Testis (tissue), 2 donors: ENCODE measurements at regions not wholly inside any gene's neighbourhood (a gene's known extent, or its start where the extent isn't known, plus 50 kb on each side); places are given as distances from the start of the nearest gene placed in this dataset.

ENCODE experiments used
- DNase-seq: peaks from one replicate; pipeline ENCODE4 v3.0.0-alpha.2; 2019
- H3K27ac ChIP-seq, 2 donors: fragments of 200-600 bp; sonication (generic); one replicate each; pipeline ENCODE4 v1.5.1; 2019
- H3K27me3 ChIP-seq: fragments of 200-600 bp; sonication (generic); one replicate; pipeline ENCODE4 v1.5.1; 2019
- H3K36me3 ChIP-seq: fragments of 200-600 bp; sonication (generic); one replicate; pipeline ENCODE4 v1.5.1; 2017; ENCODE audit warnings: low read depth; ENCODE audit errors: missing control alignments
- H3K4me1 ChIP-seq: fragments of 200-600 bp; sonication (generic); one replicate; pipeline ENCODE4 v1.5.1; 2019
- H3K4me3 ChIP-seq, 2 donors: fragments of 200-600 bp; sonication (generic); one replicate each; pipeline ENCODE4 v1.5.1; 2017 to 2019
- H3K9me3 ChIP-seq: fragments of 200-600 bp; sonication (generic); one replicate; pipeline ENCODE4 v1.5.1; 2017
- POLR2A ChIP-seq: fragments of 450-650 bp; IDR thresholded peaks from one replicate; pipeline ENCODE4 v1.6.1; 2017; ENCODE audit warnings: antibody characterized with exemption, mild to moderate bottlenecking, moderate library complexity
- WGBS, 2 donors: methylation state at CpG; one replicate each; pipeline ENCODE4 v1.1.5; 2018; 5-methylcytosine and 5-hydroxymethylcytosine counted together
- intact Hi-C: fragments of 100-400 bp; cut with DNase I; formaldehyde crosslinking; loops from one replicate; pipeline ENCODE4 v1.15.1; 2023; ENCODE audit warnings: low total_unique reads
- TF ChIP-seq, protein P1 (sequence below), 3 experiments: fragments of 450-650 bp in 2 of 3; fragments of 200-600 bp in 1 of 3; sonication (generic) in 1 of 3; IDR thresholded peaks; one replicate each; pipeline ENCODE4 v1.5.1; 2016 to 2019; ENCODE audit warnings: antibody characterized with exemption in 3 of 3, mild to moderate bottlenecking in 2 of 3, moderate library complexity in 1 of 3

- Histone ChIP-seq H3K4me1 (no peaks in the 10 kb centered on the region), H3K4me3 (no peak overlapping the region), H3K27me3 (no peaks in the 10 kb centered on the region), H3K9me3 (no peaks in the 10 kb centered on the region), H3K27ac (no peak overlapping the region), H3K36me3 (no peaks in the 10 kb centered on the region)
- no peak for TF ChIP-seq POLR2A
- TF ChIP-seq, protein P1, sequence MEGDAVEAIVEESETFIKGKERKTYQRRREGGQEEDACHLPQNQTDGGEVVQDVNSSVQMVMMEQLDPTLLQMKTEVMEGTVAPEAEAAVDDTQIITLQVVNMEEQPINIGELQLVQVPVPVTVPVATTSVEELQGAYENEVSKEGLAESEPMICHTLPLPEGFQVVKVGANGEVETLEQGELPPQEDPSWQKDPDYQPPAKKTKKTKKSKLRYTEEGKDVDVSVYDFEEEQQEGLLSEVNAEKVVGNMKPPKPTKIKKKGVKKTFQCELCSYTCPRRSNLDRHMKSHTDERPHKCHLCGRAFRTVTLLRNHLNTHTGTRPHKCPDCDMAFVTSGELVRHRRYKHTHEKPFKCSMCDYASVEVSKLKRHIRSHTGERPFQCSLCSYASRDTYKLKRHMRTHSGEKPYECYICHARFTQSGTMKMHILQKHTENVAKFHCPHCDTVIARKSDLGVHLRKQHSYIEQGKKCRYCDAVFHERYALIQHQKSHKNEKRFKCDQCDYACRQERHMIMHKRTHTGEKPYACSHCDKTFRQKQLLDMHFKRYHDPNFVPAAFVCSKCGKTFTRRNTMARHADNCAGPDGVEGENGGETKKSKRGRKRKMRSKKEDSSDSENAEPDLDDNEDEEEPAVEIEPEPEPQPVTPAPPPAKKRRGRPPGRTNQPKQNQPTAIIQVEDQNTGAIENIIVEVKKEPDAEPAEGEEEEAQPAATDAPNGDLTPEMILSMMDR (IDR thresholded peaks at IDR 0.05): no peak
- WGBS, 2 donors: 87 to 88% methylated on average over 1 of the region's 1 CpG
- intact Hi-C loops: no loop called here
- no peak for DNase-seq
Observed at GRCh38 chr13:50275392-50276063, 260.3 kb downstream of the KCNRG start.

DNA sequence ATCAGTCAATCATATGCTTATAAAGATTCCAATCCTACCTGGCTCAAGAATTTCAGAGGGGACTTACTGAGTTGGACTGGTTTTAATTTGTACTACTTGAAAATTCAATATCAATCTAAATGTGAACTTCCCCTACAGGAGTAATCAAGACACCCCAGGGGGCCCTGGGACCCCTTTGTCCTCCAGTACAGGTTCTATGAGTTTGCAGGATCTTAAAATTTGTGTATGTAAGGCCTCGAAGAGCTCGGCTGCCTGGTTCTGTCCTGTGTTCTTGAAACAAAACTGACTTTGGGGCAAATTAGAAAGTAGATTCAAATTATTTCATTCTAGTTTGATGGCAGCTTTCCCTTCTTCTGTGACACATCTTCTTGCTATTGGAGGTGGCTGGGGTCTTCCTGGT lies 261.3 kb downstream of the KCNRG start:
- no peak overlapping the region for H3K4me3 ChIP-seq
- intact Hi-C loops: no loop called here
- H3K27ac ChIP-seq: no peak overlapping the region
- H3K27me3 ChIP-seq: no peaks in the 10 kb centered on the region
- DNase-seq: no peak
- 94 to 96% methylated on average over 2 of the region's 2 CpGs for WGBS, 2 donors
- no peaks in the 10 kb centered on the region for H3K4me1 ChIP-seq
- no peaks in the 10 kb centered on the region for H3K36me3 ChIP-seq
- no peaks in the 10 kb centered on the region for H3K9me3 ChIP-seq
- no peak for TF ChIP-seq POLR2A
- TF ChIP-seq, protein P1 (IDR thresholded peaks at IDR 0.05): no peak

DNA sequence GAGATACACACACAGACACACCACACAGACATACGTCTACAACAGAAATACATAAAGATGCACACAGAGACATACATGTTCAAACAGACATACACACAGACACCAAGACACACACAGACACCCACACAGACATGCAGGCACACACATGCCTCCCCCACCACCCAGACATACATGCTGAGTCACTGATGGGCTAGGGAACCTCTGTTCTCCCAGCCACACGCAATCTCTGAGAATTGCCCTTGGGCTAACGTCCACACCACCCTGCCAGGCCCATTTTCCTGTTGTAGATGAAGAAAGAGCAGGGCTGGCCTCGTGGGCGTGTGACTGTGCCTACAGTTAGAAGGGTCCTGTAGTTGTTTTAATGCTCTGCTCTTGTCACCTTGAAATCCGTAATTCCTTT lies 261.9 kb downstream of the KCNRG start:
- TF ChIP-seq POLR2A: no peak
- TF ChIP-seq, protein P1 (IDR thresholded peaks at IDR 0.05): no peak
- Histone ChIP-seq H3K36me3 (no peaks in the 10 kb centered on the region), H3K4me3 (no peak overlapping the region), H3K4me1 (no peaks in the 10 kb centered on the region), H3K27me3 (no peaks in the 10 kb centered on the region), H3K9me3 (no peaks in the 10 kb centered on the region), H3K27ac (no peak overlapping the region)
- WGBS, 2 donors: 81 to 87% methylated on average over 6 of the region's 6 CpGs
- DNase-seq: no peak
- intact Hi-C loops: no loop called here

DNA sequence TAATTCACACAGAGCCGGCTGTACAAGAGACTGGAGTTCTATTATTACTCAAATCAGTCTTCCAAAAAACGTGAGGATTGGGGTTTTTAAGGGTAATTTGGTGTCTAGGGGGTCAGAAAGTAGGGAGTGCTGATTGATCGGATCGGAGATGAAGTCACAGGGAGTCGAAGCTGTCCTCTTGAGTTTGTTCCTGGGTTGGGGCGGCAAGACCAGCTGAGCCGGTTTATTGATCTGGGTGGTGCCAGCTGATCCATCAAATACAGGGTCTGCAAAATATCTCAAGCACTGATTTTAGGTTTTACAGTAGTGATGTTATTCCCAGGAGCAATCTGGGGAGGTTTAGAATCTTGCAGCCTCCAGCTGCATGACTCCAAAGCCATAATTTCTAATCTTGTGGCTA lies 262.7 kb downstream of the KCNRG start:
- TF ChIP-seq, protein P1 (IDR thresholded peaks at IDR 0.05): no peak
- no peak for TF ChIP-seq POLR2A
- 92 to 93% methylated on average over 7 of the region's 7 CpGs for WGBS, 2 donors
- Histone ChIP-seq H3K9me3 (no peaks in the 10 kb centered on the region), H3K27me3 (no peaks in the 10 kb centered on the region), H3K4me3 (no peak overlapping the region), H3K27ac (no peak overlapping the region), H3K4me1 (no peaks in the 10 kb centered on the region), H3K36me3 (no peaks in the 10 kb centered on the region)
- DNase-seq: no peak
- intact Hi-C loops: no loop called here

DNA sequence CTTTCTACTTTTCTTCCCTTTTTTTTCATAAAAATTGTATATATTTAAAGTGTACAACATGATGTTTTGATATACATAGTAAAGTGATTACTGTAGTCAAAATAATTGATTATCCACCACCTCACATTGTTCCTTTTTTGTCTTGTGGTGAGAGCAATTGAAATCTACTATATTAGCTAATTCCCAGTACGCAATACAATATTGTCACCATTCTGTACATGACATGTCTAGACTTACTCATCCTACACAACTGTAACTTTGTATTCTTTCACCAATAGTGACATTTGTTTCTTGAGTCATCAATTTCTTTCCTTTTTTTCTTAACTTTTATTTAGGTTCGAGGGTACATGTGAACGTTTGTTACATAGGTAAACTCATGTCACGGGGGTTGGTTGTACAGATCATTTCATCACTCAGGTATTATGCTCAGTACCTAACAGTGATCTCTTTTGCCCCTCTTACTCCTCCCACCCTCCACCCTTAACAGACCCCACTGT lies 265.2 kb downstream of the KCNRG start:
- Histone ChIP-seq H3K4me3 (no peak overlapping the region), H3K4me1 (no peaks in the 10 kb centered on the region), H3K27ac (no peak overlapping the region), H3K27me3 (no peaks in the 10 kb centered on the region), H3K9me3 (no peaks in the 10 kb centered on the region), H3K36me3 (no peaks in the 10 kb centered on the region)
- intact Hi-C loops: no loop called here
- 91 to 94% methylated on average over 4 of the region's 4 CpGs for WGBS, 2 donors
- DNase-seq: no peak
- TF ChIP-seq, protein P1 (IDR thresholded peaks at IDR 0.05): no peak
